ENCODE measurements at regions not wholly inside any gene's neighbourhood (a gene's known extent, or its start where the extent isn't known, plus 50 kb on each side); places are given as distances from the start of the nearest gene placed in this dataset.

GRCh38 chr9:90420211-90420610 lies 222.4 kb downstream of the DIRAS2 start:
- ATAC-seq (peak in 1 of 2 donors; percentile 53), DNase-seq (no peak)
- Histone ChIP-seq H3K4me1 (no peaks in the 10 kb centered on the region), H3K9me3 (no peaks in the 10 kb centered on the region), H3K4me3 (no peak overlapping the region), H3K27ac (no peak overlapping the region), H3K36me3 (no peaks in the 10 kb centered on the region), H3K27me3 (ENCODE audit: low read depth) (no peaks in the 10 kb centered on the region)
- TF ChIP-seq CTCF (IDR thresholded peaks at IDR 0.05), result no peak
- intact Hi-C loops (cut with DNase I), result no loop called here

GRCh38 chr9:90420768-90421513 lies 221.7 kb downstream of the DIRAS2 start:
- no peak for TF ChIP-seq CTCF (IDR thresholded peaks at IDR 0.05)
- H3K27me3 ChIP-seq (ENCODE audit: low read depth), result no peaks in the 10 kb centered on the region
- no peak for DNase-seq
- peak; percentile 23 to 27 for ATAC-seq
- H3K4me3 ChIP-seq, result no peak overlapping the region
- intact Hi-C loops (cut with DNase I), result no loop called here
- H3K27ac ChIP-seq, result no peak overlapping the region
- no peaks in the 10 kb centered on the region for H3K4me1 ChIP-seq
- no peaks in the 10 kb centered on the region for H3K36me3 ChIP-seq
- H3K9me3 ChIP-seq, result no peaks in the 10 kb centered on the region

GRCh38 chr9:90421786-90422185 lies 220.8 kb downstream of the DIRAS2 start:
- no peak for ATAC-seq
- Histone ChIP-seq H3K4me3 (no peak overlapping the region), H3K27ac (no peak overlapping the region), H3K36me3 (no peaks in the 10 kb centered on the region), H3K27me3 (ENCODE audit: low read depth) (no peaks in the 10 kb centered on the region), H3K4me1 (no peaks in the 10 kb centered on the region), H3K9me3 (no peaks in the 10 kb centered on the region)
- no peak for TF ChIP-seq CTCF (IDR thresholded peaks at IDR 0.05)
- intact Hi-C loops (cut with DNase I), result no loop called here
- DNase-seq, result no peak

- ATAC-seq, result peak in 1 of 2 donors; percentile 35
- no peaks in the 10 kb centered on the region for H3K4me1 ChIP-seq
- no peak for DNase-seq
- H3K27me3 ChIP-seq (ENCODE audit: low read depth), result no peaks in the 10 kb centered on the region
- TF ChIP-seq CTCF (IDR thresholded peaks at IDR 0.05), result no peak
- no peaks in the 10 kb centered on the region for H3K36me3 ChIP-seq
- H3K9me3 ChIP-seq, result no peaks in the 10 kb centered on the region
- intact Hi-C loops (cut with DNase I), result no loop called here
- H3K27ac ChIP-seq, result no peak overlapping the region
- no peak overlapping the region for H3K4me3 ChIP-seq
Observed at GRCh38 chr9:90423661-90424193, 218.9 kb downstream of the DIRAS2 start.

GRCh38 chr9:90428517-90428916 lies 214.1 kb downstream of the DIRAS2 start:
- no peak overlapping the region for H3K4me3 ChIP-seq
- ATAC-seq (no peak), DNase-seq (no peak)
- H3K4me1 ChIP-seq, result no peaks in the 10 kb centered on the region
- no peak overlapping the region for H3K27ac ChIP-seq
- no peaks in the 10 kb centered on the region for H3K36me3 ChIP-seq
- intact Hi-C loops (cut with DNase I), result no loop called here
- no peaks in the 10 kb centered on the region for H3K27me3 ChIP-seq (ENCODE audit: low read depth)
- no peaks in the 10 kb centered on the region for H3K9me3 ChIP-seq
- no peak for TF ChIP-seq CTCF (IDR thresholded peaks at IDR 0.05)

All from lower lobe of right lung (tissue), 2 donors.